Loucy (cell line): ENCODE measurements at regions not wholly inside any gene's neighbourhood (a gene's known extent, or its start where the extent isn't known, plus 50 kb on each side); places are given as distances from the start of the nearest gene placed in this dataset.

Source experiments
- CTCF ChIP-seq: fragments of 200-600 bp; sonication (generic); conservative IDR thresholded peaks from 2 replicates; pipeline ENCODE4 v1.5.1; 2014; ENCODE audit warnings: mild to moderate bottlenecking, antibody characterized with exemption, low read length
- EZH2phosphoT487 ChIP-seq: fragments of 200-600 bp; IDR thresholded peaks from 2 replicates; pipeline ENCODE4 v1.6.1; 2018; ENCODE audit warnings: antibody characterized with exemption, mild to moderate bottlenecking, moderate library complexity, borderline replicate concordance

DNA sequence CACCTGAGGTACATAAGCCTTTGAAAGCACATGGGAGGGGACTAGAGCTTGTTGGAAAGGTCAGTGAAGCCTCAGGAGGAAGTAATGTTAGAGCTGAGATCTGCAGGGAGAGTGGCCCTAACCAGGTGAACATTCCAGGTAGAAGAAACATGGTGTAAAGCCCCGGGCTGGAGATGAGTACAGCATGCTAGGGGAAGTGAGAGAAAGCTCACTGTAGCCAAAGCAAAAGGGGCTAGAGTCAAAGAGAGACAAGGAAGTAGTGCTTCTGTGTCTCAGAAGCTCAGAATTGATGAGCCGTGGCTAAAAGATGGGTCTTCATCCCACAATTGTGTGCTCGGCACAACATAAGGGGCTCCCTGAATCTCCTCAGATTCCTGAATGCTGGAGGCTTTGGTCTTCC, 481.8 kb downstream of the XYLT1 start:
- TF ChIP-seq CTCF (no peak), EZH2phosphoT487 (no peak)
